A673 (cell line): ENCODE measurements at regions not wholly inside any gene's neighbourhood (a gene's known extent, or its start where the extent isn't known, plus 50 kb on each side); places are given as distances from the start of the nearest gene placed in this dataset.

Experiments
- BruUV-seq: library from RNA; stranded (reverse); fragments of 400-500 nt; replicated peaks from 2 replicates; lab custom pipeline; 2021; lab: Mats Ljungman, UMichigan
- CTCF ChIA-PET: fragments of 300-600 bp; sonication (Branson Sonifier 250); formaldehyde crosslinking; loops from one replicate; lab custom pipeline; 2022; ENCODE audit warnings: antibody characterized with exemption; lab: Charles Lee
- POLR2A ChIA-PET: fragments of 300-600 bp; sonication (Branson Sonifier 250); formaldehyde crosslinking; loops from one replicate; lab custom pipeline; 2022; ENCODE audit warnings: antibody characterized with exemption; ENCODE audit not compliant: low non-redundant PET; lab: Charles Lee
- DNase-seq: peaks from one replicate; pipeline ENCODE4 v3.0.0-alpha.2; 2015; ENCODE audit warnings: low spot score
- H3K27ac ChIP-seq: fragments of 200-600 bp; sonication (generic); 2 replicates; pipeline ENCODE4 v1.5.1; 2016; ENCODE audit warnings: mixed run types, low read depth, mild to moderate bottlenecking, mixed read lengths, antibody characterized with exemption, low read length; ENCODE audit not compliant: poor library complexity, severe bottlenecking
- H3K27me3 ChIP-seq: fragments of 200-600 bp; sonication (generic); replicated peaks from 2 replicates; pipeline ENCODE4 v1.6.1; 2017; ENCODE audit warnings: mixed run types, low read depth, mild to moderate bottlenecking, mixed read lengths, antibody characterized with exemption, low read length; ENCODE audit not compliant: insufficient read depth, poor library complexity
- H3K36me3 ChIP-seq: fragments of 200-600 bp; sonication (generic); 2 replicates; pipeline ENCODE4 v1.6.1; 2016; ENCODE audit warnings: mixed run types, mild to moderate bottlenecking, mixed read lengths, antibody characterized with exemption, low read length; ENCODE audit not compliant: insufficient read depth, poor library complexity, severe bottlenecking
- H3K4me1 ChIP-seq: fragments of 200-600 bp; sonication (generic); 2 replicates; pipeline ENCODE4 v1.6.1; 2017; ENCODE audit warnings: mixed run types, mild to moderate bottlenecking, mixed read lengths, antibody characterized with exemption, low read length; ENCODE audit not compliant: insufficient read depth, poor library complexity, severe bottlenecking
- H3K4me3 ChIP-seq: fragments of 200-600 bp; sonication (generic); 2 replicates; pipeline ENCODE4 v1.5.1; 2016; ENCODE audit warnings: low read depth, mixed run types, mild to moderate bottlenecking, mixed read lengths, low read length; ENCODE audit not compliant: poor library complexity, severe bottlenecking
- H3K9me3 ChIP-seq: fragments of 200-600 bp; sonication (generic); 2 replicates; pipeline ENCODE4 v1.6.1; 2016; ENCODE audit warnings: mixed run types, low read depth, mild to moderate bottlenecking, mixed read lengths, antibody characterized with exemption, low read length; ENCODE audit not compliant: poor library complexity, severe bottlenecking
- EZH2 ChIP-seq: fragments of 200-600 bp; sonication (generic); IDR thresholded peaks from 2 replicates; pipeline ENCODE4 v1.6.1; 2017; ENCODE audit warnings: borderline replicate concordance, low read depth, mild to moderate bottlenecking, mixed read lengths, antibody characterized with exemption, low read length; ENCODE audit not compliant: poor library complexity, severe bottlenecking
- intact Hi-C: fragments of 100-400 bp; cut with micrococcal nuclease; formaldehyde crosslinking; loops from one replicate; pipeline ENCODE4 v1.10.0; 2022; ENCODE audit not compliant: unreplicated experiment
- TF ChIP-seq, protein P1 (sequence below): fragments of 300-800, 200-600 bp; sonication (generic); conservative IDR thresholded peaks from 2 replicates; pipeline ENCODE4 v1.5.1; 2017; ENCODE audit warnings: low read depth, mild to moderate bottlenecking, antibody characterized with exemption, low read length, moderate library complexity, mixed read lengths

- peaks cover 36% of the 10 kb centered on the region for H3K4me1 ChIP-seq
- no peak overlapping the region for H3K4me3 ChIP-seq
- CTCF ChIA-PET, result no interaction called here
- H3K27me3 ChIP-seq, result no peaks in the 10 kb centered on the region
- TF ChIP-seq, protein P1, sequence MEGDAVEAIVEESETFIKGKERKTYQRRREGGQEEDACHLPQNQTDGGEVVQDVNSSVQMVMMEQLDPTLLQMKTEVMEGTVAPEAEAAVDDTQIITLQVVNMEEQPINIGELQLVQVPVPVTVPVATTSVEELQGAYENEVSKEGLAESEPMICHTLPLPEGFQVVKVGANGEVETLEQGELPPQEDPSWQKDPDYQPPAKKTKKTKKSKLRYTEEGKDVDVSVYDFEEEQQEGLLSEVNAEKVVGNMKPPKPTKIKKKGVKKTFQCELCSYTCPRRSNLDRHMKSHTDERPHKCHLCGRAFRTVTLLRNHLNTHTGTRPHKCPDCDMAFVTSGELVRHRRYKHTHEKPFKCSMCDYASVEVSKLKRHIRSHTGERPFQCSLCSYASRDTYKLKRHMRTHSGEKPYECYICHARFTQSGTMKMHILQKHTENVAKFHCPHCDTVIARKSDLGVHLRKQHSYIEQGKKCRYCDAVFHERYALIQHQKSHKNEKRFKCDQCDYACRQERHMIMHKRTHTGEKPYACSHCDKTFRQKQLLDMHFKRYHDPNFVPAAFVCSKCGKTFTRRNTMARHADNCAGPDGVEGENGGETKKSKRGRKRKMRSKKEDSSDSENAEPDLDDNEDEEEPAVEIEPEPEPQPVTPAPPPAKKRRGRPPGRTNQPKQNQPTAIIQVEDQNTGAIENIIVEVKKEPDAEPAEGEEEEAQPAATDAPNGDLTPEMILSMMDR, result no peak
- no peak for TF ChIP-seq EZH2
- H3K36me3 ChIP-seq, result no peaks in the 10 kb centered on the region
- POLR2A ChIA-PET, result interaction anchor here (0.6 kb wide), 1 partner anchor 17 kb away, joined by 3 read pairs; no protein-coding TSS in a partner anchor
- no TSS peak for BruUV-seq
- no peak for DNase-seq
- H3K27ac ChIP-seq, result no peak overlapping the region
- intact Hi-C loops, result no loop called here
- H3K9me3 ChIP-seq, result no peaks in the 10 kb centered on the region
Observed at GRCh38 chr10:129335396-129335795, 131.6 kb upstream of the MGMT start.

GRCh38 chr10:129335942-129336341, 131.1 kb upstream of the MGMT start:
- Histone ChIP-seq H3K27me3 (no peaks in the 10 kb centered on the region), H3K36me3 (no peaks in the 10 kb centered on the region), H3K4me3 (no peak overlapping the region), H3K9me3 (no peaks in the 10 kb centered on the region), H3K27ac (no peak overlapping the region), H3K4me1 (peaks cover 31% of the 10 kb centered on the region)
- BruUV-seq, result no TSS peak
- intact Hi-C loops, result no loop called here
- ChIA-PET CTCF (interaction anchor here (0.6 kb wide), 1 partner anchor 375 kb away, joined by 4 read pairs; no protein-coding TSS in a partner anchor), POLR2A (interaction anchor here (0.6 kb wide), 1 partner anchor 17 kb away, joined by 3 read pairs; no protein-coding TSS in a partner anchor)
- TF ChIP-seq, protein P1, result no peak
- no peak for TF ChIP-seq EZH2
- DNase-seq, result no peak

DNA sequence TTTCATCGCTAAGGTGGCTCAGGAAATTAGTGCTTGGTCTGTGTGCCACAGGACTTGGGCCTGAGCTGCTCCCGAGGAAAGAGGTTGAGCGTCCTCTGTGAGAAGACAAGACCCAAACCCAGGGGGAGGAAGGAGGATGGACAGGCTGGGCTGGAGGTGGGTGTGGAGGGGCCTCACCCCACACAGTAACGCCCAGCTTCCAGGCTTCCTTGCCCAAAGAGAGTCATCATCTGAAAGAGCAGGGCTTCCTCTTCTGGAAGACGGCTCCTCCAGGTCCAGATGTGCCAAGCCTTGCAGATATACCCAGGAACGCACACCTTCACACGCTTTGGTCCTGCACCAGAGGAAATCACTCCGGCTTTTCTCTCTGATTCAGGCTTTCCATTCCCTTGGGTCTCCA, 127.8 kb upstream of the MGMT start:
- no peaks in the 10 kb centered on the region for H3K36me3 ChIP-seq
- H3K4me1 ChIP-seq, result peaks cover 2% of the 10 kb centered on the region
- intact Hi-C loops, result no loop called here
- no peak for DNase-seq
- BruUV-seq, result no TSS peak
- CTCF ChIA-PET, result no interaction called here
- POLR2A ChIA-PET, result no interaction called here
- no peak for TF ChIP-seq EZH2
- TF ChIP-seq, protein P1, result no peak
- no peak overlapping the region for H3K27ac ChIP-seq
- H3K9me3 ChIP-seq, result no peaks in the 10 kb centered on the region
- no peak overlapping the region for H3K4me3 ChIP-seq
- H3K27me3 ChIP-seq, result no peaks in the 10 kb centered on the region
